ENCODE measurements at regions not wholly inside any gene's neighbourhood (a gene's known extent, or its start where the extent isn't known, plus 50 kb on each side); places are given as distances from the start of the nearest gene placed in this dataset.

- TF ChIP-seq CTCF (conservative IDR thresholded peaks at IDR 0.05): no peak
- H3K27me3 Mint-ChIP-seq (ENCODE audit: low read depth): no peaks in the 10 kb centered on the region
- no peak overlapping the region for H3K14ac ChIP-seq (ENCODE audit: insufficient read depth, low read length)
These were observed 145.2 kb upstream of the CDH12 start for GRCh38 chr5:22998362-22998761.

More at GRCh38 chr5:22998362-22998761, 145.2 kb upstream of the CDH12 start:
- no peak overlapping the region for H3K27ac Mint-ChIP-seq
- no peak overlapping the region for H2BK120ac ChIP-seq (ENCODE audit: low read depth, low read length, poor library complexity, severe bottlenecking)
- H2BK5ac ChIP-seq (ENCODE audit: insufficient read length, low read length): no peak overlapping the region
- H3K23me2 ChIP-seq (ENCODE audit: insufficient read length, low read depth, low read length, poor library complexity, severe bottlenecking): no peaks in the 10 kb centered on the region
- no peaks in the 10 kb centered on the region for H4K20me1 ChIP-seq (ENCODE audit: control insufficient read depth, insufficient read depth, insufficient read length)
- no peaks in the 10 kb centered on the region for H3K27me3 ChIP-seq (ENCODE audit: insufficient read depth, low read length)
- no peaks in the 10 kb centered on the region for H3K79me1 ChIP-seq (ENCODE audit: insufficient read depth, low read depth, low read length, poor library complexity, severe bottlenecking)
- H2BK20ac ChIP-seq (ENCODE audit: low read depth, low read length, poor library complexity, severe bottlenecking): no peak overlapping the region
- no peak overlapping the region for H3K23ac ChIP-seq (ENCODE audit: insufficient read length, low read depth, low read length)
- no peaks in the 10 kb centered on the region for H3K9me3 ChIP-seq (ENCODE audit: control insufficient read depth, low read depth, low read length)
- no peak overlapping the region for H2BK12ac ChIP-seq (ENCODE audit: insufficient read length, low read depth, low read length)
- DNase-seq: no peak
- no peak overlapping the region for H3K4me2 ChIP-seq (ENCODE audit: insufficient read depth, insufficient read length, low read length)
- no peak overlapping the region for H3K4ac ChIP-seq (ENCODE audit: low read depth, low read length)
- no peak overlapping the region for H2AK5ac ChIP-seq (ENCODE audit: insufficient read length, low read length)
- H3K9ac ChIP-seq (ENCODE audit: extremely low read depth, insufficient read length, low read length): no peak overlapping the region
- H3K56ac ChIP-seq (ENCODE audit: insufficient read length, low read depth, low read length): no peak overlapping the region
- no peaks in the 10 kb centered on the region for H3K4me1 ChIP-seq (ENCODE audit: insufficient read depth, low read length)
- H3K36me3 Mint-ChIP-seq (ENCODE audit: insufficient read depth in 1 of 3, low read depth in 3 of 3): no peaks in the 10 kb centered on the region
- no peak overlapping the region for H4K5ac ChIP-seq (ENCODE audit: insufficient read length, low read depth, low read length)
- no peaks in the 10 kb centered on the region for H3K4me1 Mint-ChIP-seq
- H3K18ac ChIP-seq (ENCODE audit: insufficient read length, low read depth, low read length): no peak overlapping the region
- H4K8ac ChIP-seq (replicated peaks; ENCODE audit: insufficient read length, low read depth, low read length): no peak overlapping the region
- no peak overlapping the region for H3T11ph ChIP-seq (ENCODE audit: low read length)
- H2AFZ ChIP-seq (ENCODE audit: low read length): no peak overlapping the region
- no peak overlapping the region for H3K27ac ChIP-seq (ENCODE audit: insufficient read length, low read depth, low read length)
- no peak overlapping the region for H4K91ac ChIP-seq (ENCODE audit: insufficient read length, low read depth, low read length)
- no peak overlapping the region for H3K4me3 Mint-ChIP-seq
- no peaks in the 10 kb centered on the region for H3K79me2 ChIP-seq (ENCODE audit: insufficient read depth, low read length)
- no peak overlapping the region for H2BK15ac ChIP-seq (ENCODE audit: low read depth, low read length)
- no peaks in the 10 kb centered on the region for H3K9me3 Mint-ChIP-seq

All from H9 (cell line).